ENCODE measurements at regions not wholly inside any gene's neighbourhood (a gene's known extent, or its start where the extent isn't known, plus 50 kb on each side); places are given as distances from the start of the nearest gene placed in this dataset.

- Mint-ChIP-seq H3K4me3 (ENCODE audit: unreplicated experiment) (no peak overlapping the region), H3K36me3 (ENCODE audit: insufficient read depth, unreplicated experiment) (no peaks in the 10 kb centered on the region), H3K27me3 (ENCODE audit: insufficient read depth, unreplicated experiment) (peaks cover 46% of the 10 kb centered on the region), H3K9me3 (ENCODE audit: unreplicated experiment) (no peaks in the 10 kb centered on the region), H3K27ac (ENCODE audit: low read depth, unreplicated experiment) (no peak overlapping the region), H3K4me1 (ENCODE audit: insufficient read depth, unreplicated experiment) (peaks cover 11% of the 10 kb centered on the region)
- ChIA-PET CTCF (interaction anchor here (0.8 to 1.4 kb wide), 7 partner anchors 10 to 715 kb away, joined by 3 to 7 read pairs (median 3); no protein-coding TSS in a partner anchor), POLR2A (no interaction called here)
- peak; percentile 39 for DNase-seq (ENCODE audit: unreplicated experiment)
- intact Hi-C loops (cut with micrococcal nuclease) = loop anchor here (5.0 to 10.0 kb wide), 5 partner anchors 60 to 717 kb away; no protein-coding TSS in a partner anchor
- TF ChIP-seq CTCF (IDR thresholded peaks at IDR 0.05; ENCODE audit: unreplicated experiment) = no peak
- no TSS peak for BruUV-seq (replicated peaks)
Observed at GRCh38 chr5:38207343-38207742, 51.0 kb upstream of the EGFLAM start.

- H3K36me3 Mint-ChIP-seq (ENCODE audit: insufficient read depth, unreplicated experiment) = no peaks in the 10 kb centered on the region
- no peak overlapping the region for H3K27ac Mint-ChIP-seq (ENCODE audit: low read depth, unreplicated experiment)
- H3K9me3 Mint-ChIP-seq (ENCODE audit: unreplicated experiment) = peaks cover 8% of the 10 kb centered on the region
- TF ChIP-seq CTCF (IDR thresholded peaks at IDR 0.05; ENCODE audit: unreplicated experiment) = no peak
- POLR2A ChIA-PET = no interaction called here
- no peak for DNase-seq (ENCODE audit: unreplicated experiment)
- no peak overlapping the region for H3K4me3 Mint-ChIP-seq (ENCODE audit: unreplicated experiment)
- intact Hi-C loops (cut with micrococcal nuclease) = loop anchor here (10.0 kb wide), 1 partner anchor 722 kb away; no protein-coding TSS in a partner anchor
- BruUV-seq (replicated peaks) = no TSS peak
- H3K4me1 Mint-ChIP-seq (ENCODE audit: insufficient read depth, unreplicated experiment) = no peaks in the 10 kb centered on the region
- CTCF ChIA-PET = interaction anchor here (3.9 kb wide), 1 partner anchor 11 kb away, joined by 21 read pairs; no protein-coding TSS in a partner anchor
- peaks cover 47% of the 10 kb centered on the region for H3K27me3 Mint-ChIP-seq (ENCODE audit: insufficient read depth, unreplicated experiment)
Observed at GRCh38 chr5:38202741-38203140, 55.6 kb upstream of the EGFLAM start.

GRCh38 chr5:38200872-38201557, 57.3 kb upstream of the EGFLAM start:
- DNase-seq (ENCODE audit: unreplicated experiment) = no peak
- H3K4me1 Mint-ChIP-seq (ENCODE audit: insufficient read depth, unreplicated experiment) = no peaks in the 10 kb centered on the region
- H3K27ac Mint-ChIP-seq (ENCODE audit: low read depth, unreplicated experiment) = no peak overlapping the region
- no peaks in the 10 kb centered on the region for H3K36me3 Mint-ChIP-seq (ENCODE audit: insufficient read depth, unreplicated experiment)
- no peak for TF ChIP-seq CTCF (IDR thresholded peaks at IDR 0.05; ENCODE audit: unreplicated experiment)
- intact Hi-C loops (cut with micrococcal nuclease) = loop anchor here (10.0 kb wide), 1 partner anchor 724 kb away; no protein-coding TSS in a partner anchor
- no TSS peak for BruUV-seq (replicated peaks)
- peaks cover 8% of the 10 kb centered on the region for H3K9me3 Mint-ChIP-seq (ENCODE audit: unreplicated experiment)
- peaks cover 35% of the 10 kb centered on the region for H3K27me3 Mint-ChIP-seq (ENCODE audit: insufficient read depth, unreplicated experiment)
- H3K4me3 Mint-ChIP-seq (ENCODE audit: unreplicated experiment) = no peak overlapping the region
- ChIA-PET POLR2A (interaction anchor here (0.8 kb wide), 1 partner anchor 777 kb away, joined by 4 read pairs; no protein-coding TSS in a partner anchor), CTCF (interaction anchor here (0.5 to 3.9 kb wide), 5 partner anchors 9 to 391 kb away, joined by 3 to 21 read pairs (median 3); no protein-coding TSS in a partner anchor)

GRCh38 chr5:38197118-38197517, 61.2 kb upstream of the EGFLAM start:
- Mint-ChIP-seq H3K27me3 (ENCODE audit: insufficient read depth, unreplicated experiment) (peaks cover 33% of the 10 kb centered on the region), H3K27ac (ENCODE audit: low read depth, unreplicated experiment) (no peak overlapping the region), H3K36me3 (ENCODE audit: insufficient read depth, unreplicated experiment) (no peaks in the 10 kb centered on the region), H3K4me3 (ENCODE audit: unreplicated experiment) (no peak overlapping the region), H3K9me3 (ENCODE audit: unreplicated experiment) (peaks cover 8% of the 10 kb centered on the region), H3K4me1 (ENCODE audit: insufficient read depth, unreplicated experiment) (no peaks in the 10 kb centered on the region)
- ChIA-PET POLR2A (no interaction called here), CTCF (interaction anchor here (1.0 to 1.2 kb wide), 3 partner anchors 10 to 366 kb away, joined by 3 to 4 read pairs (median 3); no protein-coding TSS in a partner anchor)
- BruUV-seq (replicated peaks) = no TSS peak
- intact Hi-C loops (cut with micrococcal nuclease) = no loop called here
- no peak for TF ChIP-seq CTCF (IDR thresholded peaks at IDR 0.05; ENCODE audit: unreplicated experiment)
- no peak for DNase-seq (ENCODE audit: unreplicated experiment)
